ENCODE measurements at regions not wholly inside any gene's neighbourhood (a gene's known extent, or its start where the extent isn't known, plus 50 kb on each side); places are given as distances from the start of the nearest gene placed in this dataset.
A peak's percentile ranks its signal among the peaks of the same experiment; 100 is the strongest.

GRCh38 chr2:241958818-241959545 lies 89.5 kb downstream of the RTP5 start:
- no peak for TF ChIP-seq BHLHE40 (IDR thresholded peaks at IDR 0.05; ENCODE audit: borderline replicate concordance)
- TF ChIP-seq TARDBP (IDR thresholded peaks at IDR 0.05): no peak
- no peak for TF ChIP-seq FOXK2 (IDR thresholded peaks at IDR 0.05)
- no peak for DNase-seq (ENCODE audit: extremely low spot score)
- CTCF ChIA-PET: interaction anchor here (1.0 kb wide), 1 partner anchor 8 kb away, joined by 3 read pairs; no protein-coding TSS in a partner anchor
- POLR2A ChIA-PET: no interaction called here

- TF ChIP-seq FOXM1 (IDR thresholded peaks at IDR 0.05; ENCODE audit: borderline replicate concordance) (no peak), ZNF384 (IDR thresholded peaks at IDR 0.05) (no peak), SUZ12 (IDR thresholded peaks at IDR 0.05) (no peak), PKNOX1 (IDR thresholded peaks at IDR 0.05) (no peak), L3MBTL2 (conservative IDR thresholded peaks at IDR 0.05) (no peak), BHLHE40 (IDR thresholded peaks at IDR 0.05; ENCODE audit: borderline replicate concordance) (no peak), ARNT (IDR thresholded peaks at IDR 0.05) (no peak), FOXA1 (IDR thresholded peaks at IDR 0.05) (no peak), ELF4 (IDR thresholded peaks at IDR 0.05) (no peak), FOXK2 (IDR thresholded peaks at IDR 0.05) (no peak), TARDBP (IDR thresholded peaks at IDR 0.05) (no peak)
- no peak for DNase-seq (ENCODE audit: extremely low spot score)
- CTCF ChIA-PET: interaction anchor here (1.0 kb wide), 1 partner anchor 9 kb away, joined by 3 read pairs; no protein-coding TSS in a partner anchor
- POLR2A ChIA-PET: interaction anchor here (0.6 kb wide), 1 partner anchor 9 kb away, joined by 3 read pairs; no protein-coding TSS in a partner anchor
Measured at GRCh38 chr2:241959751-241960269, 90.3 kb downstream of the RTP5 start.

- no peak for DNase-seq (ENCODE audit: extremely low spot score)
- ChIA-PET POLR2A (no interaction called here), CTCF (interaction anchor here (1.1 kb wide), 1 partner anchor 11 kb away, joined by 4 read pairs; no protein-coding TSS in a partner anchor)
- TF ChIP-seq FOXK2 (IDR thresholded peaks at IDR 0.05): no peak
- no peak for TF ChIP-seq ZNF384 (IDR thresholded peaks at IDR 0.05)
- no peak for TF ChIP-seq SUZ12 (IDR thresholded peaks at IDR 0.05)
- no peak for TF ChIP-seq LEF1 (IDR thresholded peaks at IDR 0.05; ENCODE audit: borderline replicate concordance)
- TF ChIP-seq FOXA1 (IDR thresholded peaks at IDR 0.05): no peak
- TF ChIP-seq HDGF (IDR thresholded peaks at IDR 0.05; ENCODE audit: borderline replicate concordance): no peak
- no peak for TF ChIP-seq PKNOX1 (IDR thresholded peaks at IDR 0.05)
- no peak for TF ChIP-seq CTBP1 (IDR thresholded peaks at IDR 0.05; ENCODE audit: borderline replicate concordance)
Measured at GRCh38 chr2:241961454-241961853, 91.9 kb downstream of the RTP5 start.

GRCh38 chr2:241964133-241964532 lies 94.6 kb downstream of the RTP5 start:
- no peak for DNase-seq (ENCODE audit: extremely low spot score)
- ChIA-PET POLR2A (no interaction called here), CTCF (interaction anchor here (0.5 kb wide), 1 partner anchor 1722 kb away, joined by 3 read pairs; no protein-coding TSS in a partner anchor)
- no peak for TF ChIP-seq TARDBP (IDR thresholded peaks at IDR 0.05)
- TF ChIP-seq FOXM1 (IDR thresholded peaks at IDR 0.05; ENCODE audit: borderline replicate concordance): no peak
- no peak for TF ChIP-seq LEF1 (IDR thresholded peaks at IDR 0.05; ENCODE audit: borderline replicate concordance)
- TF ChIP-seq BHLHE40 (IDR thresholded peaks at IDR 0.05; ENCODE audit: borderline replicate concordance): no peak
- TF ChIP-seq L3MBTL2 (conservative IDR thresholded peaks at IDR 0.05): no peak
- no peak for TF ChIP-seq PKNOX1 (IDR thresholded peaks at IDR 0.05)
- no peak for TF ChIP-seq FOXA1 (IDR thresholded peaks at IDR 0.05)
- TF ChIP-seq ZNF384 (IDR thresholded peaks at IDR 0.05): no peak
- no peak for TF ChIP-seq HDGF (IDR thresholded peaks at IDR 0.05; ENCODE audit: borderline replicate concordance)
- no peak for TF ChIP-seq ELF4 (IDR thresholded peaks at IDR 0.05)
- no peak for TF ChIP-seq CTBP1 (IDR thresholded peaks at IDR 0.05; ENCODE audit: borderline replicate concordance)
- no peak for TF ChIP-seq ARNT (IDR thresholded peaks at IDR 0.05)
- TF ChIP-seq SUZ12 (IDR thresholded peaks at IDR 0.05): no peak
- no peak for TF ChIP-seq FOXK2 (IDR thresholded peaks at IDR 0.05)
- TF ChIP-seq SP1 (IDR thresholded peaks at IDR 0.05): no peak
- no peak for TF ChIP-seq NFRKB (IDR thresholded peaks at IDR 0.05)

- TF ChIP-seq SUZ12 (IDR thresholded peaks at IDR 0.05) (no peak), PKNOX1 (IDR thresholded peaks at IDR 0.05) (peak; percentile 24; the same call in 1 of the 2 replicates)
- DNase-seq (ENCODE audit: extremely low spot score): peak; percentile 49
- POLR2A ChIA-PET: no interaction called here
- CTCF ChIA-PET: interaction anchor here (0.7 kb wide), 1 partner anchor 15 kb away, joined by 3 read pairs; no protein-coding TSS in a partner anchor
Measured at GRCh38 chr2:241965931-241966412, 96.4 kb downstream of the RTP5 start.

Measured in HEK293T (cell line).